ENCODE measurements at regions not wholly inside any gene's neighbourhood (a gene's known extent, or its start where the extent isn't known, plus 50 kb on each side); places are given as distances from the start of the nearest gene placed in this dataset.
"Not testable (repeated sequence)": the region's sequence is repeated elsewhere in the genome, so short reads cannot be mapped to it uniquely, and the experiment has no call there.

GRCh38 chr16:72597938-72598337, 426.0 kb upstream of the PMFBP1 start:
- Histone ChIP-seq H3K4me3 (ENCODE audit: insufficient read depth, low read length) (no peak overlapping the region), H2AFZ (ENCODE audit: low read length) (no peak overlapping the region), H3K4me2 (ENCODE audit: insufficient read depth, low read length) (no peak overlapping the region), H3K9me3 (ENCODE audit: low read depth, low read length) (no peaks in the 10 kb centered on the region), H3K79me2 (ENCODE audit: insufficient read depth, low read length) (no peaks in the 10 kb centered on the region), H3K4me1 (ENCODE audit: insufficient read depth, low read length) (no peaks in the 10 kb centered on the region), H4K20me1 (ENCODE audit: insufficient read depth, low read length) (no peaks in the 10 kb centered on the region), H3K27ac (ENCODE audit: low read depth, low read length) (no peak overlapping the region), H3K27me3 (ENCODE audit: insufficient read depth, low read length) (no peaks in the 10 kb centered on the region), H3K36me3 (ENCODE audit: insufficient read depth, low read length) (no peaks in the 10 kb centered on the region)
- DNase-seq (ENCODE audit: insufficient read length, low spot score, missing footprints): no peak
- TF ChIP-seq CTCF (IDR thresholded peaks at IDR 0.05; ENCODE audit: extremely low read depth, low read depth, low read length): no peak

DNA sequence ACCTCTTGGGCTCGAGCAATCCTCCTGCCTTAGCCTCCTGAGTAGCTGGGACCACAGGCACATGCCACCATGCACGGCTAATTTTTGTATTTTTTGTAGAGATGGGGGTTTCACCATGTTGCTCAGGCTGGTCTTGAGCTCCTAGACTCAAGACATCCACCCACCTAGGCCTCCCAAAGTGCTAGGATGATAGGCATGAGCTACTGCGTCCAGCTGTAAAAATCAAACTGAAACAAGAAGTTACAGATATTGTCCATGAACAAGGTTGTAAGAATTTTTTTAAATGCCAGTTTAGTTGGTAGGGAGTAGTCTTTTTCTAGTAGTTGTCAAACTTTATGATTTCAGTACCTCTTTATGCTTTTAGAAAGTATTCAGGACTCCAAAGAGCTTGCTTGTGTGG, 424.4 kb upstream of the PMFBP1 start:
- Histone ChIP-seq H3K36me3 (ENCODE audit: insufficient read depth, low read length) (no peaks in the 10 kb centered on the region), H3K4me1 (ENCODE audit: insufficient read depth, low read length) (no peaks in the 10 kb centered on the region), H2AFZ (ENCODE audit: low read length) (no peak overlapping the region), H4K20me1 (ENCODE audit: insufficient read depth, low read length) (no peaks in the 10 kb centered on the region), H3K4me3 (ENCODE audit: insufficient read depth, low read length) (no peak overlapping the region), H3K27ac (ENCODE audit: low read depth, low read length) (no peak overlapping the region), H3K9me3 (ENCODE audit: low read depth, low read length) (no peaks in the 10 kb centered on the region), H3K4me2 (ENCODE audit: insufficient read depth, low read length) (no peak overlapping the region), H3K79me2 (ENCODE audit: insufficient read depth, low read length) (no peaks in the 10 kb centered on the region), H3K27me3 (ENCODE audit: insufficient read depth, low read length) (no peaks in the 10 kb centered on the region)
- TF ChIP-seq CTCF (IDR thresholded peaks at IDR 0.05; ENCODE audit: extremely low read depth, low read depth, low read length): no peak
- DNase-seq (ENCODE audit: insufficient read length, low spot score, missing footprints): no peak

DNA sequence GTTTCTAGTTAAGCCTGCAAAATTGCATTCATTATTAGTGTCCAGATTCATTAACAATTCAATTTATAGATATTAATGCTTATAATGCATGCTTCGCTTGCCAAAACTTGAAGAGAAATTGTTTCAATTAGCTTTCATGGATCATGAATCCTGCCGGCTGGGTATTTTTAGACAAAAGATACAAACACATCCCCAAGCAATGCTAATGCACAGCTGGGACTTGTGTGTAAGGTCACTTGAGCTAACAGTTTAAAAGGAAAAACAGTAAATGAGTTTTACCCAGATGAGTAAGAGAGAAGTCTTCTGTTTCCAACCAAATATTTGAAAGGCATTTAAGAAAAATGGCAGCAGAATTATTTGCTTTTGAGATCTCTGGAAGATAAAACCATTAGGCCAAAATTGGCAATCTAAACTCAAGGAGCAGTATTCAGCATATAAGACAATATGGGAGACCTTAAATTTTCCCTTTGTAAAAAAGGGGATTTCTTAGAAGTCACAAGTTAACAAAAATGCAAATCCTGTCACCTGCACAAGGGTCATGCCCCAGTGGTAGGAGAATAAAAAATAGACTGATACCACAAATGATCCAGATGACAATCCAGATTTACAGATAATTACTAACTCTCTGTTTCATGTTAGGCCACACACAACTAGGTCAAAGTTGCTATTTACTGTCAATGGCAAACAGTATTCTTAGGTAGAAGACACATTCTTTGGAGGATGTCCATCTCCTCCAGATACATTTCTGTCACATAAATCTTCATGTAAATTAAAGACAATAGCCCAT, 418.4 kb upstream of the PMFBP1 start:
- no peak overlapping the region for H2AFZ ChIP-seq (ENCODE audit: low read length)
- no peaks in the 10 kb centered on the region for H4K20me1 ChIP-seq (ENCODE audit: insufficient read depth, low read length)
- H3K4me3 ChIP-seq (ENCODE audit: insufficient read depth, low read length): no peak overlapping the region
- no peak overlapping the region for H3K4me2 ChIP-seq (ENCODE audit: insufficient read depth, low read length)
- no peaks in the 10 kb centered on the region for H3K9me3 ChIP-seq (ENCODE audit: low read depth, low read length)
- no peaks in the 10 kb centered on the region for H3K79me2 ChIP-seq (ENCODE audit: insufficient read depth, low read length)
- no peaks in the 10 kb centered on the region for H3K36me3 ChIP-seq (ENCODE audit: insufficient read depth, low read length)
- H3K27ac ChIP-seq (ENCODE audit: low read depth, low read length): no peak overlapping the region
- no peaks in the 10 kb centered on the region for H3K27me3 ChIP-seq (ENCODE audit: insufficient read depth, low read length)
- H3K4me1 ChIP-seq (ENCODE audit: insufficient read depth, low read length): no peaks in the 10 kb centered on the region
- no peak for DNase-seq (ENCODE audit: insufficient read length, low spot score, missing footprints)
- TF ChIP-seq CTCF (IDR thresholded peaks at IDR 0.05; ENCODE audit: extremely low read depth, low read depth, low read length): no peak

DNA sequence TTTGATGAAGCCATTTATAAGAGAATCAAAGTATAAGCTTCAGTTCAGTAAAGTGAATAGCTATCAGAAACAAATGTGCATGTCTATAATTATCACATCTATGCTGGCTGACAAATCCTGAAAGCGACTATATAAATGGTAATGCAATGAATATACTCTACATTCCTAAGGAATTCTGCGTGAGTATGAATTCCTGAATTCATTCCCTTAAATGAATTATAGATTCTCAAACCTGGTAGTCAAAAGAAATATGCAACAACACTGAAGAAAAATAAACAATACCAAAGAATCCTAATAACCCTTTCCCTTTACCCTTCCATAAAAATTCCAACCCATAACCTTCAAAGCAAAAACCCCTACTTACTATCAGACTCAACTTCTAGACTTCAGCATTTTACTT, 416.6 kb upstream of the PMFBP1 start:
- no peaks in the 10 kb centered on the region for H3K9me3 ChIP-seq (ENCODE audit: low read depth, low read length)
- no peaks in the 10 kb centered on the region for H3K4me1 ChIP-seq (ENCODE audit: insufficient read depth, low read length)
- H3K79me2 ChIP-seq (ENCODE audit: insufficient read depth, low read length): no peaks in the 10 kb centered on the region
- no peak overlapping the region for H3K4me2 ChIP-seq (ENCODE audit: insufficient read depth, low read length)
- H2AFZ ChIP-seq (ENCODE audit: low read length): no peak overlapping the region
- no peaks in the 10 kb centered on the region for H3K27me3 ChIP-seq (ENCODE audit: insufficient read depth, low read length)
- TF ChIP-seq CTCF (IDR thresholded peaks at IDR 0.05; ENCODE audit: extremely low read depth, low read depth, low read length): no peak
- no peak for DNase-seq (ENCODE audit: insufficient read length, low spot score, missing footprints)
- no peaks in the 10 kb centered on the region for H3K36me3 ChIP-seq (ENCODE audit: insufficient read depth, low read length)
- no peak overlapping the region for H3K27ac ChIP-seq (ENCODE audit: low read depth, low read length)
- no peak overlapping the region for H3K4me3 ChIP-seq (ENCODE audit: insufficient read depth, low read length)
- H4K20me1 ChIP-seq (ENCODE audit: insufficient read depth, low read length): no peaks in the 10 kb centered on the region

- H3K36me3 ChIP-seq (ENCODE audit: insufficient read depth, low read length); H3K4me3 ChIP-seq (ENCODE audit: insufficient read depth, low read length); H3K79me2 ChIP-seq (ENCODE audit: insufficient read depth, low read length); H3K4me1 ChIP-seq (ENCODE audit: insufficient read depth, low read length); H3K4me2 ChIP-seq (ENCODE audit: insufficient read depth, low read length); H3K27me3 ChIP-seq (ENCODE audit: insufficient read depth, low read length); H3K9me3 ChIP-seq (ENCODE audit: low read depth, low read length); H4K20me1 ChIP-seq (ENCODE audit: insufficient read depth, low read length); H2AFZ ChIP-seq (ENCODE audit: low read length); H3K27ac ChIP-seq (ENCODE audit: low read depth, low read length); DNase-seq (ENCODE audit: insufficient read length, low spot score, missing footprints): not testable (repeated sequence)
Observed at GRCh38 chr16:72578061-72578460, 406.1 kb upstream of the PMFBP1 start.
